ELF-1 (cell line): ENCODE measurements at regions not wholly inside any gene's neighbourhood (a gene's known extent, or its start where the extent isn't known, plus 50 kb on each side); places are given as distances from the start of the nearest gene placed in this dataset.
A peak's percentile ranks its signal among the peaks of the same experiment; 100 is the strongest.
"Not testable (repeated sequence)": the region's sequence is repeated elsewhere in the genome, so short reads cannot be mapped to it uniquely, and the experiment has no call there.

Experiments
- DNase-seq: peaks from one replicate; pipeline ENCODE4 v3.0.0-alpha.2; 2016; ENCODE audit warnings: low read depth, low spot score

DNA sequence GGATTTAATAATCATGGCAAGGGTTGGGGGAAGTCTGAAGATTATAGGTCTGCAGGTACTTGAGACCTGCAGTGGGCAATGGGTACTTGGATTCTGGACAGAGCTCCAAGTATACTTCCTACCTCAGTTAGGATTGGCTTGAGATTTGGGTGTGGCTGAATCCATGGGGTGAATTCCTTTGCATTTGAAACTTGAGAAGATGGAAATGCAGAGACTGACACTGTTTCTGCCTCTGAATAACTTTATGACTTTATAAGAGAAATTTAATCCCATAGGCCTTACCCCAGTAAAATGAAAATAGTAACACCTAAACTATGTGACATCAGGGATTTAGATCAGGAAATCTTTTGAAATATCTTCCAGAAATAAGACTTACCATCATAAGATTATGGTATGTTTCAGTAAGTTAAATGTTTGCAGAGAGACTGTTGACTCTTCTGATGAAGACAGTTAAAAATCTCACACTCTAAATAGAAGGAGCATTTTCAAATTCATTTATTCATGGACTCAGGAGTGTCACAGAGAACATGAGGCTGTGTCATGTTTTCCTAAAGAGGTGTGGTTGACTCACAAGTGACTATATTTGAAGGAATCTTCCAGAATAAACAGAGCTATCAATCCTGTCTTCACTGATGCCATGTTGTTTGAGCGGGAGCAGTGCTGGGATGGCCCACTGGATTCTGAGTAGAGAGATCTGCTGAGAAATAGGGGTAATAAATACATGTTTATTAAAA is 513.5 kb upstream of the NR3C2 start:
- DNase-seq, result no peak

- peak; percentile 37 for DNase-seq
These were observed 512.0 kb upstream of the NR3C2 start for GRCh38 chr4:148954011-148954749.

DNA sequence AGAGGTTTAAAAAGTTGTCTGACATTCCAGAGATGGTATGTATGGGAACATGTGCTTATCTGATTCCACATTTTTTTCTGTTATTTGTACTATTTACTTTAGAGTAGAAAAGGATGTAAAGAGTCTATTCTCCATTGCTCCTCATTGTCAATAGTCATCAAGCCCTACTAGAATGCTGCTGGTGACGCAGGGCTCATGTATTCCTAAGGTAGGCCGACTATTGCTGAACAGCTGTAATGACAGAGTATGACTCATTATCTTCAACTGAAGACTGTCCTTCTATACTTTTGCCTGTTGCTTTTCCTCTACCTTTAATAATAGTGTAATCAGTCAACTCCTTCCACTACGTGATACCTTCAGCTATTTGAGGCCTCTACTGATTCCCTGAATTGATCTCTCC is 509.1 kb upstream of the NR3C2 start:
- no peak for DNase-seq

GRCh38 chr4:148946271-148946670 is 504.1 kb upstream of the NR3C2 start:
- DNase-seq, result no peak

GRCh38 chr4:148944839-148945219 is 502.6 kb upstream of the NR3C2 start:
- no peak for DNase-seq

GRCh38 chr4:148944136-148944838 is 502.1 kb upstream of the NR3C2 start:
- no peak for DNase-seq

DNA sequence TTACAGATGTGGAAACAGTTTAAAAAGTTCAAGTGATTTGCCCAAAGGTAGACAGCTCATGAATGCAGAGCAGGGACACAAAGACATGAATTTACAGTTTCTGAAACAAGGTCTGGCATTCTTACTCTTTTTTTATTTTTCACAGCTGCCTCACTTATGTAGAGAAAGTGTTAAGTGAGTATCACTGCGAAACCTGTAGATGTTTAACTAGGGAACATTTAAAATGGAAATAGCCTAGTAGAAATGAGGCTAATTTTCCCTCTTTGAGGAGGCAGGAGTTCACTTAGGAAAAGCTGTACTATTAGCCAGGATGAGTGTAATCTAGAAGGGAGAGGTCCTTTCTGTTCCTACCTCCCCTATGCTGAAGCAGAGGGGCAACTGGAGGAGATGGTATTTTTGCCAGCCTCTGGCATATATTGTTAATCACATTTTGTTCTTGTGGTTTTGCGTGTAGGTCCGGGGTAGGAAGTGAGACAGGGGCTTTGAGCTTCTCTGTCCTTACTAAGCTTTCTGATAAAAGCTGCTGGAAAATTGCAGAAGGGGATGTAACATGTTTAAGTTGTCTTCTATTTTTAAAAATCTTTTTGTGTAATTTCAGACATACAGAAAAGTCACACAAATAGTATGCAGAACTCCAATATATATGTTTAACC is 492.8 kb upstream of the NR3C2 start:
- DNase-seq, result no peak

- no peak for DNase-seq
These were observed 484.4 kb upstream of the NR3C2 start for GRCh38 chr4:148926276-148927260.

- no peak for DNase-seq
These were observed 481.7 kb upstream of the NR3C2 start for GRCh38 chr4:148923881-148924280.

DNA sequence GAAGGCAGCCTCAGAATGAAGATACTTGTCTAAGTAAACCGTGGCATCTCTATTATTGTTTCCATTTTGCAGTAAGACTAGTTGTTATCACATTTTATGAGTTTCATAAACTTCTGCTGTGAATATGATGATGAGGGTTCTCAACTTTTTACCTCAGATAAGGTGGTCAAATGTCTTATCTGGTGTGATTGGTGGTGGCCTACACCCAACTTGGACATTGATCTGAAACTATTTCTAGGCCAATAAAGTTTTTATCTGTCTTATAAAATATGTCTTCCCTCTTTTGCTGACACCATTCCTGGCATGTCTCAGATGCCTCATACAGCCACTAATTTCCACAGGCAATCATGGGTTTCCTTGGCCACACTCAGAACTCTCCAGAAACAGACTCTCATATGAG is 480.3 kb upstream of the NR3C2 start:
- no peak for DNase-seq

DNA sequence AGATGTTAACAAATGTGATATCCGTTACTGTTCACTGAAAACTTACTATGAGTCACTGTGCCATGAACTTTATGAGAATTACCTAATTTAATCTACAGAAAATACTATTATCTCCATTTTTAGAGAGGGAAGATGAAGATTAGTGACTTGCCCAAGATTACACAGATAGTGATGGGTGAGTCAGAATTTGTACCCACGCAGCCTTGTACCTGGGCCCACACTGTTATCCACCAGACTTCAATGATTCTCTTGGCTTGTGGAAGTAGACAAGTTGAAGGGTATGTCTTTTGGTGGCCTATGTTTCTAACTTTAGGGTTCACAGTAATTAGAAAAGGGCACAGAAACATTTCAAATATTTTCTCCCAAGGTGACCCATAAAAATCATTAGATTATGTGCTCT is 472.5 kb upstream of the NR3C2 start:
- no peak for DNase-seq

DNA sequence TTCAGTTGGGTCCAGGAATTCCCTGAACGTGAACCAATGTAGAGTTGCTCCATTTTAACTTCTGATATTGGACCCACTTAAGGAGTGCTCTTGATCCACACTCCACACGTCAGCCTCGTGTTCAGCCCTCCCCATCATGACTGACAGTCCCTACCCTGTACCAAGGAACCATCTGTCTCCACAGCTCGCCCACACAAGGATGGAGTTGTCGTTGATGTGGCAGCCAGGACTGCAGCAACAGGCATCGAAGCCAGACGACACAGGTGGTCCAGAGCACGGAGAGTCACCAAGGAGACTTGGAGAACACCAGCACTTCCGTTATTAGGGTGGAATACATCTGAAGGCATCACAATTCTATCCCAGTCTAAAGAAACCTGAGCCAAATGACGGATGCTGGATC is 472.1 kb upstream of the NR3C2 start:
- no peak for DNase-seq

GRCh38 chr4:148903388-148903787 is 461.2 kb upstream of the NR3C2 start:
- no peak for DNase-seq

DNA sequence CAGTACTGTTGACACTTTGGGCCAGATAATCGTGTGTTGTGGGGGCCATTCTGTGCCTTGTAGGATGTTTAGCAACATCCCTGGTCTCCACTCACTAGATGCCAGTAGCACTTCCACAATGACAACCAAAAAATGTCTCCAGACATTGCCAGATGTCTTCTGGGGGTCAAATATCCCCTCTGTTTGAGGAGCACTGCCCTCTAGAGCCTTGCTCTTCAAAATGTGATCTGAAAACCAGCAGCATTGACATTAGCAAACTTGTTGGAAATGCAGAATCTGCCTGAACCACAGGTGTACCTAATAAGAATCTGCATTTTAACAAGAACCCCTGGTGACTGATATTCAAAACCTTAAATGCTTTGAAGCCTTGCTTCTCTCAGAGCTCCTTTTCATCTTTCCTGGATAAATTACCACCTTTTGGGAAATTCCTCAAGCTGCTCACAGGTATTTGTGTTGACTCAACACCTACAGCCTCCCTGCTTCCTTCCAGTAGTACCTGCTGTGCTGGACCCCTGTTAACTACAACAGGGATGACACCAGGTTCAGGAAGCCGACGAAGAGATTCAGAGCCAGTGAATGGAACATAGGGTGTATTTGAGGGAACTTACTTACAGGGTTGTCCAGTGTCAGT is 459.0 kb upstream of the NR3C2 start:
- peak; percentile 4 for DNase-seq

DNA sequence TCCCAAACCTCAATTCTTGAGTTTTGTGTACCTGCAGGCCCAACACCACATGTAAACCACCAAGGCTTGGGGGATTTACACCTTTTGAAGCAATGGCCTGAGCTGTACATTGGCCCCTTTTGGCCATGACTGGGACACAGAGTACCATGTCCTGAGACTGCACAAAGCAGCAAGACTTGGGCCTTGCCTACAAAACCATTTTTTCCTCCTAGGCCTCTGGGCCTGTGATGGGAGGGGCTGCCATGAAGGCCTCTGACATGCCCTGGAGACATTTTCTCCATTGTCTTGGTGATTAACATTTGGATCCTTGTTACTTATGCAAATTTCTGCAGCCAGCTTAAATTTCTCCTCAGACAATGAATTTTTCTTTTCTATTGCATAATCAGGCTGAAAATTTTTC is 455.9 kb upstream of the NR3C2 start:
- DNase-seq, result not testable (repeated sequence)

DNA sequence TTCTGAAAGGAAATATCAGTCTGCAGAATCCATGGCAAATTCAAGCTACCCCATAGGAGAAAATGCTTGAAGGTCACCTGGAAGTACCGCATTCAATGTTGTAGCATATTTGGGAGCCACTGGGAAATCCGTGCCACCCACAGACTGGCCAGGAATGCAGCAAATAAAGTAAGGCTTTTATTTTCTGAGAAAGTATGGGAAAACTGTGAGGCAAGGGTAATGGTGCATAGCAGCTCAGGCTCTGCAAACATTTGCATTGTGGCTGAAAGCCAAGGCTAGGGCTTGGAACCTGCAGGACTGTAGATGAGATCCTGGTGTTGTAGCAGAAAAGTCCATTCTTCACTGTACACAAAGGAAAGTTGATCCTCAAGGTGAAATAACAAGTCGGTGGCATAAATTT is 450.9 kb upstream of the NR3C2 start:
- no peak for DNase-seq

DNA sequence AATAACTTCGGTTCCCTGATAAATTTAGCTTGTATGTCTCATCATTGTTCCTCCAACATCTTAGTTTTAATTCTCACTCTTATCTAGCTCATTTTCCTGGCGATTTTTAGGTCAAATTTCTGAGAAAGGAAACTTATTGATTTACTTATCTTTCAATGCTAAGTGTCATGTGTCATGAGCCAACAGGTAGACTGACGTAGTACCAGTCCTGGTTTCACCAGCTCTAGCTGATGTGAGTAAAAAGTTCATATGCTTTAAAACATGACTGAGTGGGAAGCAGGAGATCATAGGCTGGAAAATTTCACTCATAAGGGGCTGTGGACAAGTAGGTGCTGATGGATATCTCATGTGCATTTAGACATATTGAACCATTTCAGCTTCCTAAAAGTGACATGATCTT is 441.7 kb upstream of the NR3C2 start:
- DNase-seq, result no peak

GRCh38 chr4:148883435-148883834 is 441.2 kb upstream of the NR3C2 start:
- no peak for DNase-seq

DNA sequence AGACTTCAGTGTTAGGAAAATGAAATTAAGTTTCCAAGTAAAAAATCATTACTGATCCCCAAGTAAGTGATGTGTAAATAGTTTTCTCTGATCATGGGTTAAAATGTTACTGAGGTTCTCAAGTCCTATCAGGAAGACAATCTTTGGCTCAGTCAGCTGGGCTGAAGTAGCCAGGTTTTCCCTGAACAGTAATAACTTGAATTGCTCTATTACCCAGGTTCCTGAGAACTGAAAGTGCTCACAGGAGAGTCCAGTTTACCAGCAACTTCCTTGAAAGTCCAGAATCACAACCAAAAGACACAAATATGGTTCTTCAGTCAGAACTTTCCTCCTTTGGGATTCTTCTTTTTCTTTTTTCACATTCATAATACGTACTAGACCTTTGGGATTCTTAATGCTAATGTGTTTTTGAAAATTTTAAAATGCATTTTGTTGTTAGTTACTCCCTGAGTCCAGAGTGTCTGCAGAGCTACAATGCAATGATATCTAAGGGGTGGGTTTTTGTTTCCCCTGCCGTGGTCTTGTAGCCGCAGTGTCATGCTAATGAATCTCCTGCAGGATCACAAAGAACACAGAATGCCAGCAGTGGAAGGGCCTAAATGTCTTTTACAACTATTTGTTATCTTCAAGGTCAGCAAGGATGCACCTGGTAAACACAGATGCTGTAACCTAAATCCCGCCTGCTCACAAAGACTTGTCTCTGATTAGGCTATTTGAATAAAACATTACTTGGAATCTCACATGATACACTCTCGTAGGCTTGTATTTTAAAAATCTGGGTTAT is 439.8 kb upstream of the NR3C2 start:
- peak; percentile 45 for DNase-seq

GRCh38 chr4:148874331-148874730 is 432.1 kb upstream of the NR3C2 start:
- peak; percentile 6 for DNase-seq
